Stimulated activated CD8-positive, alpha-beta memory T cell treated with anti-CD3 and anti-CD28 coated beads, Interleukin-2, amount 100 ng/mL, for 48 hours (primary cell): ENCODE measurements at regions not wholly inside any gene's neighbourhood (a gene's known extent, or its start where the extent isn't known, plus 50 kb on each side); places are given as distances from the start of the nearest gene placed in this dataset.
"Not testable (repeated sequence)": the region's sequence is repeated elsewhere in the genome, so short reads cannot be mapped to it uniquely, and the experiment has no call there.

Experiments used
- DNase-seq, 2 donors: peaks; one replicate each; pipeline ENCODE4 v3.0.0-alpha.2; 2020; ENCODE audit warnings: low read depth in 2 of 2

- DNase-seq = not testable (repeated sequence)
Measured at GRCh38 chr16:66173181-66173580, 193.3 kb upstream of the CDH5 start.

- no peak for DNase-seq
Measured at GRCh38 chr16:66172463-66172862, 194.0 kb upstream of the CDH5 start.

GRCh38 chr16:66171578-66171977 is 194.9 kb upstream of the CDH5 start:
- DNase-seq = no peak

GRCh38 chr16:66170989-66171388 is 195.5 kb upstream of the CDH5 start:
- no peak for DNase-seq

GRCh38 chr16:66169817-66170216 is 196.7 kb upstream of the CDH5 start:
- no peak for DNase-seq

- DNase-seq = no peak
Measured at GRCh38 chr16:66168777-66169176, 197.7 kb upstream of the CDH5 start.

- DNase-seq = no peak
Measured at GRCh38 chr16:66167564-66168291, 198.8 kb upstream of the CDH5 start.

- no peak for DNase-seq
Measured at GRCh38 chr16:66166490-66166889, 200.0 kb upstream of the CDH5 start.

GRCh38 chr16:66165879-66166278 is 200.6 kb upstream of the CDH5 start:
- DNase-seq = no peak

GRCh38 chr16:66164581-66165247 is 201.8 kb upstream of the CDH5 start:
- DNase-seq = no peak

GRCh38 chr16:66162821-66163220 is 203.7 kb upstream of the CDH5 start:
- no peak for DNase-seq

- DNase-seq = no peak
Measured at GRCh38 chr16:66161942-66162341, 204.5 kb upstream of the CDH5 start.

- no peak for DNase-seq
Measured at GRCh38 chr16:66161269-66161668, 205.2 kb upstream of the CDH5 start.

GRCh38 chr16:66159987-66160386 is 206.5 kb upstream of the CDH5 start:
- no peak for DNase-seq

- DNase-seq = no peak
Measured at GRCh38 chr16:66156538-66156937, 210.0 kb upstream of the CDH5 start.

GRCh38 chr16:66155933-66156332 is 210.6 kb upstream of the CDH5 start:
- no peak for DNase-seq

- no peak for DNase-seq
Measured at GRCh38 chr16:66154801-66155200, 211.7 kb upstream of the CDH5 start.

GRCh38 chr16:66152823-66153393 is 213.6 kb upstream of the CDH5 start:
- no peak for DNase-seq

- no peak for DNase-seq
Measured at GRCh38 chr16:66152181-66152580, 214.3 kb upstream of the CDH5 start.

- no peak for DNase-seq
Measured at GRCh38 chr16:66150698-66151482, 215.6 kb upstream of the CDH5 start.

GRCh38 chr16:66147291-66147690 is 219.2 kb upstream of the CDH5 start:
- no peak for DNase-seq

GRCh38 chr16:66146798-66147197 is 219.7 kb upstream of the CDH5 start:
- DNase-seq = no peak
